SK-N-MC (cell line): ENCODE measurements at regions not wholly inside any gene's neighbourhood (a gene's known extent, or its start where the extent isn't known, plus 50 kb on each side); places are given as distances from the start of the nearest gene placed in this dataset.
"Not testable (repeated sequence)": the region's sequence is repeated elsewhere in the genome, so short reads cannot be mapped to it uniquely, and the experiment has no call there.

Experiments used
- DNase-seq: peaks from one replicate; pipeline ENCODE4 v3.0.0-alpha.2; 2011; ENCODE audit warnings: low read depth, low spot score
- H3K27ac ChIP-seq: fragments of 200-600 bp; sonication (generic); 2 replicates; pipeline ENCODE4 v1.5.1; 2016; ENCODE audit warnings: mixed run types
- H3K36me3 ChIP-seq: fragments of 200-600 bp; sonication (generic); 2 replicates; pipeline ENCODE4 v1.6.1; 2017; ENCODE audit warnings: antibody characterized with exemption, low read length, mixed read lengths; ENCODE audit not compliant: insufficient read depth
- H3K4me3 ChIP-seq: fragments of 200-600 bp; sonication (generic); 2 replicates; pipeline ENCODE4 v1.5.1; 2016
- H3K9ac ChIP-seq: fragments of 200-600 bp; sonication (generic); 2 replicates; pipeline ENCODE4 v1.8.0; 2017; ENCODE audit warnings: mixed run types, mixed read lengths; ENCODE audit not compliant: insufficient read length
- H3K9me3 ChIP-seq: fragments of 200-600 bp; sonication (generic); 2 replicates; pipeline ENCODE4 v1.6.1; 2017; ENCODE audit warnings: low read depth, mild to moderate bottlenecking, antibody characterized with exemption, low read length, moderate library complexity, mixed read lengths
- EZH2 ChIP-seq: fragments of 200-600 bp; sonication (generic); IDR thresholded peaks from one replicate; pipeline ENCODE4 v1.6.1; 2017; ENCODE audit warnings: antibody characterized with exemption
- FOXP2 ChIP-seq: optimal IDR thresholded peaks from 2 replicates; pipeline ENCODE3; 2011; ENCODE audit warnings: mild to moderate bottlenecking, moderate library complexity; ENCODE audit not compliant: insufficient read depth; ENCODE audit errors: extremely low read length, control extremely low read depth
- POLR2AphosphoS5 ChIP-seq: IDR thresholded peaks from 2 replicates; pipeline ENCODE4 v1.6.1; 2012; ENCODE audit warnings: mild to moderate bottlenecking, low read depth, low read length, borderline replicate concordance

DNA sequence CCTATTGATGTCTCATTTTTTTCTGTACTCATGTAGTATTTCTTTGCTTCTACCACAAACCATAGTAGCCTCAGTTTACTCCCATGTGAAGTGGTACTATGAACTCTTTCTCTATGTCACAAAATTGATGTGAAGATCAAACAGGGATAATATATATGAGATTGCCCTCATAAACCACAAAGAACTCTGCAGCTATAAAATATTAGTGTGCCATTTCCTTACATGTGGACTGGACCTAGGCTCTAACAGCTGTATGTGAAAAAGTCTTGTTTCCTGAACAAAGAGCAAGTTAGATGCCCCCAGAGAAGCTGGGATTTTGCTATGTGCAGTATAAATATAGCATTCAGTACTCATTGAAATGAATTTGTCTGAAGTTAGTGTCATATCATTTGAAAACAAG is 412.6 kb upstream of the ADAMTSL1 start:
- DNase-seq: no peak
- H3K27ac ChIP-seq: no peak overlapping the region
- H3K4me3 ChIP-seq: no peak overlapping the region
- no peak for TF ChIP-seq POLR2AphosphoS5
- TF ChIP-seq FOXP2: no peak
- no peaks in the 10 kb centered on the region for H3K36me3 ChIP-seq
- no peak overlapping the region for H3K9ac ChIP-seq
- H3K9me3 ChIP-seq: no peaks in the 10 kb centered on the region

DNA sequence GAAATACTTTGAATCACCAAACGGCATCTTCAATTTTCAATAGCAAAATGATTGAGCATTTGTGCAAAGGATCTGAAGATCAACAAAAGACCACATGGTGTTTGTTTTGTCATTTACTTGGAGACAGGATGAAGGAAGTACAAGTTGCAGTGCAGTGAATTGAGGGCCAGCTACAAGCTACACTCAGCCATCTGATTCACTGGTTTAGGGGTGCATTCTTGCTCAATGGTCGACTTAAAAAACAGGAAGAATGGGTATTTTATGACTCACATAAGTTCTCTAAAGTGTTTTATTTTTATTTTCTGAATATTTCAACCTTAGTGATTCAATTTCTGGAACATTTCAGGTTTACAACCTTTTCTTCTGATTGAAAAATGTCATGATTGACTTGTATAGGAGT is 412.1 kb upstream of the ADAMTSL1 start:
- TF ChIP-seq POLR2AphosphoS5 (no peak), FOXP2 (no peak), EZH2 (no peak)
- H3K9me3 ChIP-seq: no peaks in the 10 kb centered on the region
- no peak for DNase-seq
- H3K4me3 ChIP-seq: no peak overlapping the region
- no peak overlapping the region for H3K9ac ChIP-seq
- no peaks in the 10 kb centered on the region for H3K36me3 ChIP-seq
- H3K27ac ChIP-seq: no peak overlapping the region

DNA sequence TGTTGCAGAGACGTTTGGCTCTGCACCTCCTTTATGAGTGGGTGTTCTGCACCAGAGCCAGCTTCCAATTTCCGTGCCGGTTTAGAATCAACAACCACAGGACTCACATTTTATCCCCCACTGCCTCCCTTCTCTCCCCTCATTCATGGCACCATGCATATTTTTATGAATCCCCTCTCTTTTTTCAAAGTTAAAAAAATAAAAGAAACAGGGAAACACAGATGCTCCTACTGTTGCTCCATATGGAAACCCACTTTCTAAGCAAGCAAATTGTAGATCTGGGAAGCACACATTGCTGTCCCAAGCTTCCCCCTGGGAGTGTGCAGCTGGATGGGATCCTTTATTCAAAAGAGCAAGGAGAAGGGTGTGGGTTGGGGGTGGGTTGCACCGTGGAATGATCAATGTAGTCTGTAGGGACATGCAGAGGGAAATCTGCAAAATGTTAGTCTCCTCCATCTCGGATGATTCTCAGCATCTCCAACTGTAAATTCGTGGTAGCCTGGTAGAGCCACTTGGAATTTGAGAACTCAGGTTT is 410.0 kb upstream of the ADAMTSL1 start:
- H3K9ac ChIP-seq: no peak overlapping the region
- H3K4me3 ChIP-seq: no peak overlapping the region
- H3K27ac ChIP-seq: no peak overlapping the region
- H3K36me3 ChIP-seq: no peaks in the 10 kb centered on the region
- no peak for TF ChIP-seq FOXP2
- no peak for TF ChIP-seq POLR2AphosphoS5
- TF ChIP-seq EZH2: no peak
- no peak for DNase-seq
- H3K9me3 ChIP-seq: no peaks in the 10 kb centered on the region

DNA sequence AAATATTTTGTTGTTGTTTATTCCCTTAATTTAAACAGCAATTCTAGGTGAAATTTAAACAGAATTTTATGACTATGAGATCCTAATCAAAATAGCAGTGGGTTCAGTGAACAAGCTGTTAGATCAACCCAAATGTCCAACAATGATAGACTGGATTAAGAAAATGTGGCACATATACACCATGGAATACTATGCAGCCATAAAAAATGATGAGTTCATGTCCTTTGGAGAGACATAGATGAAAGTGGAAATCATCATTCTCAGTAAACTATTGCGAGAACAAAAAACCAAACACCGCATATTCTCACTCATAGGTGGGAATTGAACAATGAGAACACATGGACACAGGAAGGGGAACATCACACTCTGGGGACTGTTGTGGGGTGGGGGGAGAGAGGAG is 407.3 kb upstream of the ADAMTSL1 start:
- H3K9me3 ChIP-seq, H3K36me3 ChIP-seq, H3K4me3 ChIP-seq, DNase-seq, H3K27ac ChIP-seq, H3K9ac ChIP-seq: not testable (repeated sequence)

DNA sequence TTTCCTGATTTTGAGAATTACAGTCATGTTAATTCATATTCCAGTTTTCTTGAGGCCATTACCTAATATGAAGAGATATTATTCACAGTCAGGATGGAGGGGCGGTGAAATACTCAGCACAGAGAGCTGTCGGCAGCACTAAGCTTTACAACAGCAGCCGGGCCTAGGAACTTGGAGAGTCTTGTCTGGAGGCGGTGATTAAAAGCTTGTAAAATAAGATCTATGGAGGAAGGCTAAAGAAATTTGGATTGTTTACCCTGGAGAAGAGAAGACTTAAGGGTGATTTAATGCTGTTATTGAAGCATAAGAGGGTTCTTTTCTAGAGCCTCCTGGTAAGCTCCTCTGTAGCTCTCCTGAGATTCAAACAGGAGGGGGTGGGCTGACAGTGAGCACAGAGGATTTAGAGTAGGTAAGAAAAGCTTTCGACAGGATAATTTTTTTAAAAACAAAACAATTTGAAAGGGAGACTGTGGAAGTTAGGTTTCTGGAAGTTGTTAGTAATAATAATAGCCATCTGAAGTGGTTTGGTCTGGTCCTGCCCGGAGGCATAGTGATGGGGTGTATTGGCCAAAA is 406.3 kb upstream of the ADAMTSL1 start:
- Histone ChIP-seq H3K4me3 (no peak overlapping the region), H3K9me3 (no peaks in the 10 kb centered on the region), H3K9ac (no peak overlapping the region), H3K36me3 (no peaks in the 10 kb centered on the region), H3K27ac (no peak overlapping the region)
- TF ChIP-seq EZH2: no peak
- TF ChIP-seq POLR2AphosphoS5: no peak
- no peak for TF ChIP-seq FOXP2
- DNase-seq: no peak

DNA sequence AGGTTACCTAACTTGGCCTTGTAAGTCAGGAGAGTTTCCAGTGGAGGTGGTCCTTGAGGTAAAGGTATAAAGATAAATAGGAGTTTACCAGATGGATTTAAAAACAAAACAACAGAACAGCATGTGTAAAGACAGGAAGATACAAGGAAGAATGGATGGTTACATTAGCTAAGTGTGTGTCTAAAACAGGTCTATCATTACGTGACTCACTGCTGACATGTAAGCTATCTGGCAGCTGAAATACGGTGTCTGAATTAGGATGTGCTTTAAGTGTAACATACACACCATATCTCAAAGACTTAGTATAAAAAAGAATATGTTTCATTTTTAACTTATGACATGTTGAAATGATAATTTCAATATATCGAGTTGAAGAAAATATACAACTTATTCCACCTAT is 405.1 kb upstream of the ADAMTSL1 start:
- no peaks in the 10 kb centered on the region for H3K36me3 ChIP-seq
- H3K9me3 ChIP-seq: no peaks in the 10 kb centered on the region
- no peak overlapping the region for H3K27ac ChIP-seq
- H3K9ac ChIP-seq: no peak overlapping the region
- TF ChIP-seq FOXP2: no peak
- no peak for TF ChIP-seq POLR2AphosphoS5
- no peak for TF ChIP-seq EZH2
- DNase-seq: no peak
- H3K4me3 ChIP-seq: no peak overlapping the region

DNA sequence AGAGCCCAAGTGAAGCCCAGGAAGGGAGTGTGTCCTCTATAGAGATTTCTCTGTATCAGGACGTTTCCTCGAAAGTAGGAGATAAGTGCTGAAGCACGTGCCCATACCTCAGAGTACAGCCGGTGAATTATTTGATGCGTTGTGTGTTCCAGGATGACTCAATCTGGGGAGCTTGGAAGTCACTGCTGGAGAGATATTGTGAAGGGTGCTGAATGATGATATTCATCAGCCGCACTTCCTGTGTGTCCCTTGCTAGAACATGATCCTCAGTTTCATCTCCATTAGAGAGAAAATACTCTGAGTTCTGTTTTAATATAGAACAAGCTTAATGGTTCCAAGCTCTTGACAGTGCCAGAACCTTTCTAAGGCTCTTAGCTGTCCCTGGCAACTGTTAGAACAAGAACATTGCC is 402.3 kb upstream of the ADAMTSL1 start:
- DNase-seq: no peak
- Histone ChIP-seq H3K4me3 (no peak overlapping the region), H3K9ac (no peak overlapping the region), H3K36me3 (no peaks in the 10 kb centered on the region), H3K27ac (no peak overlapping the region), H3K9me3 (no peaks in the 10 kb centered on the region)
- TF ChIP-seq POLR2AphosphoS5 (no peak), EZH2 (no peak), FOXP2 (no peak)

DNA sequence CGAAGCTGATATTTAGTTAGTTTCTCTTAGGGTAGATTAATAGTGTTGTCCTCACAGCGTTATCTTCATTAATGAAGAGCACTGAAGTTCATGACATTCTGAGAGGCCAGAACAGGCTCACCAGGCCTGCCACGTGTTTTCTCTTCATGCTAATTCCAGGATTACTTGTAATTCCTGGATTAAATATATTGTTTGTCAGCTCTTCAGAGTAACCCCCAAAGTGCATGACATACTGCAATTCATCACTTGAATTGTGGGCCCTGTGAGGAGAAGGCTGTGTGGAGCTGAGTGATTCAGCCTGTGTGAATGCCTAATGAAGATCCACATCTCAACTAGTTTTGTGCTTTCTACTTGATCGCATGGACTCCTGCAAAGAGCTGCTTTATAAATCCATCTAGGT is 401.0 kb upstream of the ADAMTSL1 start:
- TF ChIP-seq FOXP2 (no peak), EZH2 (no peak), POLR2AphosphoS5 (no peak)
- no peak for DNase-seq
- no peak overlapping the region for H3K4me3 ChIP-seq
- no peaks in the 10 kb centered on the region for H3K9me3 ChIP-seq
- H3K27ac ChIP-seq: no peak overlapping the region
- H3K9ac ChIP-seq: no peak overlapping the region
- no peaks in the 10 kb centered on the region for H3K36me3 ChIP-seq

DNA sequence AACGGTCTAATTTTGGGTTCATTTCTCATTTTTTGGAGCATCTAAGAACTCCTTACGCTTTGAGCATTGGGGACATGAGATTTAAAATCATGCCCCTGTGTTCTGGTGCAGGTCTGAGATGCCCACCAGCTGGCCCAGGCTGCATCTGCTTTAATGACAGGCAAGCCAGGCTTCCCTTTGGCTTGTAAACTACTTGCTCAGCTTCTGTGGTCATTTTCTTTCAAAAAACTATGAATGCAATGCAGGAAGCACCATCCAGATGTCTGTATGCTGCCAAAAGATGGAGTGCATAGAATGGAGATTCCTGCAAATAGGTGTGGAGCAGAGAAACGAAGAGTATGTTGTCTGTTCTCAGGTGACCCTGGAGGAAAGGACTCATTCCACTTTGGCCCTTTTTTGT is 399.9 kb upstream of the ADAMTSL1 start:
- Histone ChIP-seq H3K4me3 (no peak overlapping the region), H3K9ac (no peak overlapping the region)

More for the DNA sequence above, 399.9 kb upstream of the ADAMTSL1 start:
- no peaks in the 10 kb centered on the region for H3K9me3 ChIP-seq
- H3K27ac ChIP-seq: no peak overlapping the region
- no peak for TF ChIP-seq FOXP2
- TF ChIP-seq EZH2: no peak
- TF ChIP-seq POLR2AphosphoS5: no peak
- H3K36me3 ChIP-seq: no peaks in the 10 kb centered on the region
- no peak for DNase-seq
